Breast epithelium (tissue), 4 donors: ENCODE measurements at regions not wholly inside any gene's neighbourhood (a gene's known extent, or its start where the extent isn't known, plus 50 kb on each side); places are given as distances from the start of the nearest gene placed in this dataset.

Experiments
- DNase-seq, 2 donors: peaks; one replicate each; pipeline ENCODE4 v3.0.0-alpha.2; 2019; ENCODE audit warnings: low spot score in 2 of 2
- H3K27ac ChIP-seq, 2 donors: fragments of 200-600 bp; sonication (generic) in 1 of 2; one replicate each; pipeline ENCODE4 v1.5.1; 2016 to 2019; ENCODE audit warnings: mild to moderate bottlenecking in 1 of 2
- H3K27me3 ChIP-seq, 2 donors: fragments of 200-600 bp; sonication (generic) in 1 of 2; one replicate each; pipeline versions ENCODE4 v1.5.1 to v1.6.0; 2017 to 2019; ENCODE audit warnings: control low read depth in 1 of 2, mild to moderate bottlenecking in 1 of 2
- H3K36me3 ChIP-seq: fragments of 200-600 bp; one replicate; pipeline ENCODE4 v1.5.1; 2019
- H3K4me1 ChIP-seq, 2 donors: fragments of 200-600 bp; sonication (generic); one replicate each; pipeline ENCODE4 v1.5.1; 2016 to 2019; ENCODE audit warnings: control low read depth in 1 of 2
- H3K4me3 ChIP-seq, 3 donors: fragments of 200-600 bp; sonication (generic); 1 replicate in 2 of 3; 2 replicates in 1 of 3; pipeline ENCODE4 v1.5.1; 2016 to 2019; ENCODE audit warnings: mild to moderate bottlenecking in 3 of 3, moderate library complexity in 2 of 3
- H3K9me3 ChIP-seq, 2 donors: fragments of 200-600 bp; sonication (generic) in 1 of 2; one replicate each; pipeline ENCODE4 v1.5.1; 2016 to 2019; ENCODE audit warnings: control low read depth in 1 of 2
- CTCF ChIP-seq, 3 donors: fragments of 450-650 bp; IDR thresholded peaks; one replicate each; pipeline ENCODE4 v1.5.1; 2016 to 2017; ENCODE audit warnings: antibody characterized with exemption in 3 of 3, mild to moderate bottlenecking in 3 of 3, moderate library complexity in 3 of 3
- POLR2A ChIP-seq: fragments of 450-650 bp; IDR thresholded peaks from one replicate; pipeline ENCODE4 v1.6.1; 2016; ENCODE audit warnings: antibody characterized with exemption, mild to moderate bottlenecking, moderate library complexity
- POLR2AphosphoS5 ChIP-seq, 3 donors: sonication (generic); formaldehyde crosslinking; IDR thresholded peaks; one replicate each; pipeline ENCODE4 v1.6.1; 2017; ENCODE audit warnings: antibody characterized with exemption in 3 of 3
- intact Hi-C: fragments of 100-400 bp; cut with DNase I; formaldehyde crosslinking; loops from one replicate; pipeline ENCODE4 v1.15.1; 2023; ENCODE audit warnings: low total_unique reads

GRCh38 chr12:45560689-45561088, 168.8 kb upstream of the ARID2 start:
- DNase-seq, result no peak
- H3K36me3 ChIP-seq, result no peaks in the 10 kb centered on the region
- H3K27ac ChIP-seq, result no peak overlapping the region
- H3K9me3 ChIP-seq, result no peaks in the 10 kb centered on the region
- intact Hi-C loops, result no loop called here
- no peaks in the 10 kb centered on the region for H3K4me1 ChIP-seq
- TF ChIP-seq POLR2AphosphoS5 (IDR thresholded peaks at IDR 0.05), result no peak
- TF ChIP-seq POLR2A, result no peak
- no peak for TF ChIP-seq CTCF (IDR thresholded peaks at IDR 0.05)
- H3K4me3 ChIP-seq, result no peak overlapping the region
- no peaks in the 10 kb centered on the region for H3K27me3 ChIP-seq

GRCh38 chr12:45561488-45561887, 168.0 kb upstream of the ARID2 start:
- no peak for DNase-seq
- Histone ChIP-seq H3K27me3 (no peaks in the 10 kb centered on the region), H3K4me3 (no peak overlapping the region), H3K9me3 (no peaks in the 10 kb centered on the region), H3K4me1 (no peaks in the 10 kb centered on the region), H3K27ac (no peak overlapping the region), H3K36me3 (no peaks in the 10 kb centered on the region)
- no peak for TF ChIP-seq POLR2AphosphoS5 (IDR thresholded peaks at IDR 0.05)
- TF ChIP-seq POLR2A, result no peak
- no peak for TF ChIP-seq CTCF (IDR thresholded peaks at IDR 0.05)
- intact Hi-C loops, result no loop called here

GRCh38 chr12:45565590-45565989, 163.9 kb upstream of the ARID2 start:
- intact Hi-C loops, result no loop called here
- no peak for DNase-seq
- no peak overlapping the region for H3K27ac ChIP-seq
- no peaks in the 10 kb centered on the region for H3K9me3 ChIP-seq
- TF ChIP-seq CTCF (IDR thresholded peaks at IDR 0.05) (no peak), POLR2AphosphoS5 (IDR thresholded peaks at IDR 0.05) (no peak), POLR2A (no peak)
- no peak overlapping the region for H3K4me3 ChIP-seq
- no peaks in the 10 kb centered on the region for H3K27me3 ChIP-seq
- no peaks in the 10 kb centered on the region for H3K4me1 ChIP-seq
- no peaks in the 10 kb centered on the region for H3K36me3 ChIP-seq

GRCh38 chr12:45566257-45566656, 163.2 kb upstream of the ARID2 start:
- no peaks in the 10 kb centered on the region for H3K36me3 ChIP-seq
- no peak overlapping the region for H3K27ac ChIP-seq
- DNase-seq, result no peak
- intact Hi-C loops, result no loop called here
- TF ChIP-seq CTCF (IDR thresholded peaks at IDR 0.05) (no peak), POLR2AphosphoS5 (IDR thresholded peaks at IDR 0.05) (no peak), POLR2A (no peak)
- H3K9me3 ChIP-seq, result no peaks in the 10 kb centered on the region
- H3K4me3 ChIP-seq, result no peak overlapping the region
- no peaks in the 10 kb centered on the region for H3K4me1 ChIP-seq
- no peaks in the 10 kb centered on the region for H3K27me3 ChIP-seq

- H3K27me3 ChIP-seq, result no peaks in the 10 kb centered on the region
- TF ChIP-seq POLR2AphosphoS5 (IDR thresholded peaks at IDR 0.05) (no peak), CTCF (IDR thresholded peaks at IDR 0.05) (no peak), POLR2A (no peak)
- no peaks in the 10 kb centered on the region for H3K9me3 ChIP-seq
- intact Hi-C loops, result no loop called here
- no peak overlapping the region for H3K4me3 ChIP-seq
- H3K36me3 ChIP-seq, result no peaks in the 10 kb centered on the region
- H3K4me1 ChIP-seq, result peaks cover 0 to 4% of the 10 kb centered on the region in 2 donors
- no peak overlapping the region for H3K27ac ChIP-seq
- DNase-seq, result no peak
Observed at GRCh38 chr12:45568808-45569207, 160.7 kb upstream of the ARID2 start.
